ENCODE measurements at regions not wholly inside any gene's neighbourhood (a gene's known extent, or its start where the extent isn't known, plus 50 kb on each side); places are given as distances from the start of the nearest gene placed in this dataset.

- TF ChIP-seq, protein P1, sequence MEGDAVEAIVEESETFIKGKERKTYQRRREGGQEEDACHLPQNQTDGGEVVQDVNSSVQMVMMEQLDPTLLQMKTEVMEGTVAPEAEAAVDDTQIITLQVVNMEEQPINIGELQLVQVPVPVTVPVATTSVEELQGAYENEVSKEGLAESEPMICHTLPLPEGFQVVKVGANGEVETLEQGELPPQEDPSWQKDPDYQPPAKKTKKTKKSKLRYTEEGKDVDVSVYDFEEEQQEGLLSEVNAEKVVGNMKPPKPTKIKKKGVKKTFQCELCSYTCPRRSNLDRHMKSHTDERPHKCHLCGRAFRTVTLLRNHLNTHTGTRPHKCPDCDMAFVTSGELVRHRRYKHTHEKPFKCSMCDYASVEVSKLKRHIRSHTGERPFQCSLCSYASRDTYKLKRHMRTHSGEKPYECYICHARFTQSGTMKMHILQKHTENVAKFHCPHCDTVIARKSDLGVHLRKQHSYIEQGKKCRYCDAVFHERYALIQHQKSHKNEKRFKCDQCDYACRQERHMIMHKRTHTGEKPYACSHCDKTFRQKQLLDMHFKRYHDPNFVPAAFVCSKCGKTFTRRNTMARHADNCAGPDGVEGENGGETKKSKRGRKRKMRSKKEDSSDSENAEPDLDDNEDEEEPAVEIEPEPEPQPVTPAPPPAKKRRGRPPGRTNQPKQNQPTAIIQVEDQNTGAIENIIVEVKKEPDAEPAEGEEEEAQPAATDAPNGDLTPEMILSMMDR (IDR thresholded peaks at IDR 0.05; ENCODE audit: low read depth, low read length) = no peak
- no peak for TF ChIP-seq POLR2A (IDR thresholded peaks at IDR 0.05; ENCODE audit: extremely low read depth, insufficient read length)
Observed at GRCh38 chr6:113366505-113366904, 490.6 kb upstream of the MARCKS start.

Data from NB4 (cell line).